Kidney (tissue), 13 donors: ENCODE measurements at regions not wholly inside any gene's neighbourhood (a gene's known extent, or its start where the extent isn't known, plus 50 kb on each side); places are given as distances from the start of the nearest gene placed in this dataset.

Source experiments
- DNase-seq, 5 donors: peaks; one replicate each; pipeline ENCODE4 v3.0.0-alpha.2; 2013 to 2020
- FAIRE-seq: peaks from 2 replicates; lab custom pipeline; 2012; peaks lifted over from hg19 to GRCh38; lab: Jason Lieb, UNC
- H3K27ac ChIP-seq, 2 donors: one replicate each; pipeline ENCODE4 v1.7.0; 2013; ENCODE audit warnings: low read depth in 2 of 2, low read length in 2 of 2, inconsistent platforms in 1 of 2
- H3K27me3 ChIP-seq: one replicate; pipeline ENCODE4 v1.7.1; 2013; ENCODE audit warnings: low read length, inconsistent platforms; ENCODE audit not compliant: control insufficient read depth, insufficient read depth
- H3K36me3 ChIP-seq, 3 donors: one replicate each; pipeline versions ENCODE4 v1.7.0 to v1.7.1; 2013; ENCODE audit warnings: low read length in 3 of 3, control low read depth in 1 of 3, inconsistent platforms in 1 of 3; ENCODE audit not compliant: insufficient read depth in 3 of 3, control insufficient read depth in 2 of 3
- H3K4me1 ChIP-seq, 3 donors: one replicate each; pipeline versions ENCODE4 v1.7.0 to v1.7.1; 2013; ENCODE audit warnings: low read length in 3 of 3, inconsistent platforms in 1 of 3, low read depth in 1 of 3; ENCODE audit not compliant: control insufficient read depth in 2 of 3, insufficient read depth in 2 of 3
- H3K4me3 ChIP-seq, 3 donors: one replicate each; pipeline versions ENCODE4 v1.7.0 to v1.8.1; 2013; ENCODE audit warnings: low read length in 3 of 3, control low read depth in 1 of 3, inconsistent platforms in 1 of 3
- H3K9ac ChIP-seq, 3 donors: one replicate each; pipeline versions ENCODE4 v1.7.0 to v1.7.1; 2013; ENCODE audit warnings: low read length in 3 of 3, control low read depth in 1 of 3, inconsistent platforms in 1 of 3
- H3K9me3 ChIP-seq, 3 donors: one replicate each; pipeline versions ENCODE4 v1.7.0 to v1.7.1; 2013; ENCODE audit warnings: low read length in 3 of 3, control low read depth in 1 of 3, inconsistent platforms in 1 of 3; ENCODE audit not compliant: control insufficient read depth in 2 of 3, insufficient read depth in 1 of 3
- intact Hi-C: fragments of 100-400 bp; cut with DNase I; formaldehyde crosslinking; loops from one replicate; pipeline ENCODE4 v1.11.1; 2022
- TF ChIP-seq, protein P1 (sequence below): IDR thresholded peaks from 3 replicates; pipeline ENCODE4 v1.5.1; 2012; ENCODE audit warnings: mild to moderate bottlenecking, moderate library complexity, borderline replicate concordance; ENCODE audit not compliant: insufficient read depth; ENCODE audit errors: extremely low read depth
- donor health status: control.
- donor health status: control.
- donor health status: control.
- donor health status: control.
- donor health status: control.
- donor health status: DM: yes; HTN: yes; CAD: no.
- donor health status: Normal renal cell carcinoma (clear cell type).

DNA sequence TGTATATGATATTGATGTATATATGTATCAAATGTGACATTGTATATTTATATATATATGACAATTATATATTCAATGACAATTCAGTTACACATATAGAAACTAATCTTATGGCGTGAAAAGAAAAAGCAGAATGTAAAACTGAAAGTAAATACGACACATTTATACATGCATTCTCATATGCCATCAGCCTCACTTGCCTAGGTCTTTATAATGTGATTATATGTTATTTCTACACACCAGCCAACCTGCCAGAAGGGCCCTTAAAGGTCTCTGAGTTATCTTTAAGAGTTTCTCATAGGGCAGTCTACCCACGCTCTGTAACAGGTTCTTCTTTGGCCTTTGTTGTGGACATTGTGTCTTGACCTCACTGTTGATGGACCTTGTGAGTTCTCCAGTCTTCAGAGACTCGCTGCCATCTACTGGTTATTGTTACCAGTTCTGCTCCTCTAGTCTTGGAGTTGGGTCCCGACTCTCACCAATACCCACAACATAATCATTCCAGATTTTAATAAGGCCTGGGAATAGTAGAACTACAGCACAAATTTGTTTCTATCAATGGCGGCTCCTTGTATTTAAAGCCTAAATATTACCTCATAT, 371.5 kb upstream of the GOLIM4 start:
- H3K4me3 ChIP-seq = no peak overlapping the region
- DNase-seq = peak in 3 of 5 donors; percentile 17 to 70 (median 46)
- no peak for FAIRE-seq

DNA sequence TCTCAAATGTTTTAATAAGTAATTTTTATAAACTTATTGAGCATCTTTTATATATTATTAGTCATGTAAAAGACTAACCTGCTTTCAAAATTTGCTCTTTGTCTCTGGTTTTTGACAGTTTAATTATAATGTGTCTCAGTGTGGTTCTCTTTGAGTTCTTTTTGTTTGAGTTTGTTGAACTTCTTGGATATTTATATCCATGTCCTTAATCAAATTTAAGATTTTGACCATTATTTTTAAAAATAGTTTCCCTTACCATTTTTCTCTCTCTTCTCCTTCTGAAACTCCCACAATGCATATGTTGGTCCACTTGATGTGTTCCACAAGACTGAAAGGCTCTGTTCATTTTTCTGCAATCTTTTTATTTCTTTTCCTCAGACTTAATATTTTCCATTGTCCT, 366.1 kb upstream of the GOLIM4 start:
- peaks cover 0 to 4% (median 0%) of the 10 kb centered on the region in 3 donors for H3K9me3 ChIP-seq
- no peak for FAIRE-seq
- no peak overlapping the region for H3K4me3 ChIP-seq
- peaks cover 0 to 3% (median 0%) of the 10 kb centered on the region in 3 donors for H3K4me1 ChIP-seq
- H3K27me3 ChIP-seq = no peaks in the 10 kb centered on the region
- no peak overlapping the region for H3K9ac ChIP-seq
- TF ChIP-seq, protein P1, sequence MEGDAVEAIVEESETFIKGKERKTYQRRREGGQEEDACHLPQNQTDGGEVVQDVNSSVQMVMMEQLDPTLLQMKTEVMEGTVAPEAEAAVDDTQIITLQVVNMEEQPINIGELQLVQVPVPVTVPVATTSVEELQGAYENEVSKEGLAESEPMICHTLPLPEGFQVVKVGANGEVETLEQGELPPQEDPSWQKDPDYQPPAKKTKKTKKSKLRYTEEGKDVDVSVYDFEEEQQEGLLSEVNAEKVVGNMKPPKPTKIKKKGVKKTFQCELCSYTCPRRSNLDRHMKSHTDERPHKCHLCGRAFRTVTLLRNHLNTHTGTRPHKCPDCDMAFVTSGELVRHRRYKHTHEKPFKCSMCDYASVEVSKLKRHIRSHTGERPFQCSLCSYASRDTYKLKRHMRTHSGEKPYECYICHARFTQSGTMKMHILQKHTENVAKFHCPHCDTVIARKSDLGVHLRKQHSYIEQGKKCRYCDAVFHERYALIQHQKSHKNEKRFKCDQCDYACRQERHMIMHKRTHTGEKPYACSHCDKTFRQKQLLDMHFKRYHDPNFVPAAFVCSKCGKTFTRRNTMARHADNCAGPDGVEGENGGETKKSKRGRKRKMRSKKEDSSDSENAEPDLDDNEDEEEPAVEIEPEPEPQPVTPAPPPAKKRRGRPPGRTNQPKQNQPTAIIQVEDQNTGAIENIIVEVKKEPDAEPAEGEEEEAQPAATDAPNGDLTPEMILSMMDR = no peak
- intact Hi-C loops = no loop called here
- no peak for DNase-seq
- H3K36me3 ChIP-seq = no peaks in the 10 kb centered on the region
- H3K27ac ChIP-seq = no peak overlapping the region

More for the DNA sequence above, 371.5 kb upstream of the GOLIM4 start:
- no peaks in the 10 kb centered on the region for H3K4me1 ChIP-seq
- TF ChIP-seq, protein P1 = no peak
- H3K9me3 ChIP-seq = peaks cover 0 to 4% (median 0%) of the 10 kb centered on the region in 3 donors
- H3K27ac ChIP-seq = no peak overlapping the region
- intact Hi-C loops = no loop called here
- no peaks in the 10 kb centered on the region for H3K27me3 ChIP-seq
- H3K36me3 ChIP-seq = no peaks in the 10 kb centered on the region
- no peak overlapping the region for H3K9ac ChIP-seq

DNA sequence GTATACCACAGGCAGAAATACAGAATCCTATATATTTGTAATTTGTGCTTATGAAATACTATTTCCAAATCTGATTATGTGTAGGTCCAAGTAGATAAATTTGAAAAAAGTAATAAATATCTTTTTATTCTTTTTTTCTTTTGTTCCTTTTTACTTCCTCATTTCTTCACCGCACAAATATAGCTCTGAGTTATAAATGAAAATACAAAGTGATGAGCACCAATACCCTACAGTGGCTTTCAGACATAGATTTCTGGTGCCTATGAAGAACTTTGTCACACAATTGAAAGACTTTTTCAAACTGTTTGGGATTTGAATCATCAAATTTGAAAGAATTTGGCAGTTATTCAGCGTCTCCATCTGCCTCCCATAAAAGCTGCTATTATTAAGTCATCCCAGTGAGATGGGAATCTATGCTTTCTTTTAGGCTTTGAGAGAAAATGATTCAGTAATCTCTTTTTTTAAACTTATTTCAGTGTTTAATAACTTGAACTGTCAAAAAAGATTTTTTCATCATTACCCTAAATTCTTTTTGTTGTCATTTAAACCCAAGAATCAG, 363.6 kb upstream of the GOLIM4 start:
- H3K36me3 ChIP-seq = no peaks in the 10 kb centered on the region
- no peaks in the 10 kb centered on the region for H3K9me3 ChIP-seq
- FAIRE-seq (no peak), DNase-seq (peak in 1 of 5 donors; percentile 5)
- no peak overlapping the region for H3K27ac ChIP-seq
- intact Hi-C loops = no loop called here
- H3K4me3 ChIP-seq = no peak overlapping the region
- TF ChIP-seq, protein P1 = no peak
- no peaks in the 10 kb centered on the region for H3K27me3 ChIP-seq
- peaks cover 0 to 3% (median 0%) of the 10 kb centered on the region in 3 donors for H3K4me1 ChIP-seq
- H3K9ac ChIP-seq = no peak overlapping the region
